NB4 (cell line): ENCODE measurements at regions not wholly inside any gene's neighbourhood (a gene's known extent, or its start where the extent isn't known, plus 50 kb on each side); places are given as distances from the start of the nearest gene placed in this dataset.

ENCODE experiments used
- CTCF ChIP-seq: IDR thresholded peaks from one replicate; pipeline ENCODE4 v1.5.1; 2012; ENCODE audit warnings: low read depth, low read length
- POLR2A ChIP-seq: IDR thresholded peaks from 2 replicates; pipeline ENCODE4 v1.6.1; 2011; ENCODE audit warnings: mild to moderate bottlenecking; ENCODE audit not compliant: insufficient read length; ENCODE audit errors: extremely low read depth

- TF ChIP-seq CTCF (no peak), POLR2A (no peak)
Measured at GRCh38 chr16:58863761-58864160, 129.6 kb upstream of the GOT2 start.
